GM18505 (cell line): ENCODE measurements at regions not wholly inside any gene's neighbourhood (a gene's known extent, or its start where the extent isn't known, plus 50 kb on each side); places are given as distances from the start of the nearest gene placed in this dataset.

Experiments
- ATAC-seq: cut with Tn5 transposase; IDR thresholded peaks from one replicate; pipeline ENCODE4 v1.9.1; 2021; ENCODE audit not compliant: unreplicated experiment
- POLR2A ChIP-seq: IDR thresholded peaks from 4 replicates; pipeline ENCODE4 v1.6.1; 2011; ENCODE audit warnings: borderline replicate concordance; ENCODE audit not compliant: insufficient read depth, insufficient read length; ENCODE audit errors: extremely low read depth

DNA sequence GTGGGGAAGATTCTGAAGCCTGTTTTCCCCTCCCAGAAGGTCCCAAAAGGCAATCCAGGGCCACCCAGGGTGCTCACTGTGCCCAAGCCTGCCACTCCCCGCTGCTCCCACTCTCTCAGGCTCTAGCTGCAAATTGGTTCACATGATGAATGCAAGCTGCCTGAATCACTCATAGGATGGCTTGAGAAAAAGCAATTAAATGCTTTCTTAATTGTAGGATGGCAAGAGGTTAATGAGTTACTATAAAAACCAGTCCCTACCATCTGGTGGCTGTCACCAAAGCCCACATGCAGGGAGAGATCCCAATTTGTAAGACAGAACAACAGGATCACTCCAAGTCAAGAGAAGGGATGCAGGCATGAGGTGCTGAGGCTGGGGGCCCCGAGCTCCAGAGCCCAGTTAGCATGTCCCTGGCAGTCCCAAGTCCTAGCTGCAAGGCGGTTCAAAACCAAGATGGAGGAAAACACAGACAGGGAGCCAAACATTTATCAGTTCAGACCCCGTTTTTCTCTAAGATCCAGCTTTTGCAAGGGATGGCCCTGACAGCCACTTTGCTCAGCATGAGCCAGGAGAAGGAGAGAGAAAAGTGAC, 207.1 kb downstream of the UACA start:
- no peak for TF ChIP-seq POLR2A

DNA sequence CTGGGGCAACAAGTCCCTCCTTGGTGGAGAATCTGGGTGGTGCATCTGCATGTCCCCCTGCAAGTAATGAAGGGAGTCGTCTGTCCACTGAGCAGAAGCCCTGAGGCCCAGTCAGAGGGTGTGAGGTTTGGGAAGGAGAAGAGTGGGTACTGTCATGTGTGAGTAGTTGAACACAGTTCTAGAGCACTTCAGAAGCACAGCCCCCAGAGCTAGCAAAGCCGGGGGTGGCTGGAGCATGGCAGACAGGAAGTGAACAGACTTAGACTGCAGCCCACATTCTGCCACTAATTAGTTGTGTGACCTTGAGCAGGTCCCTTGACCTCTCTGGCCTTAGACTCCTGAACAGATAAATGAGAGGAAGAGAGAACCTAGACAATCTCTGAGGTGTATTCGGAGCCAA, 207.6 kb downstream of the UACA start:
- ATAC-seq: no peak
- TF ChIP-seq POLR2A: no peak

More for the DNA sequence above, 207.1 kb downstream of the UACA start:
- ATAC-seq: no peak

DNA sequence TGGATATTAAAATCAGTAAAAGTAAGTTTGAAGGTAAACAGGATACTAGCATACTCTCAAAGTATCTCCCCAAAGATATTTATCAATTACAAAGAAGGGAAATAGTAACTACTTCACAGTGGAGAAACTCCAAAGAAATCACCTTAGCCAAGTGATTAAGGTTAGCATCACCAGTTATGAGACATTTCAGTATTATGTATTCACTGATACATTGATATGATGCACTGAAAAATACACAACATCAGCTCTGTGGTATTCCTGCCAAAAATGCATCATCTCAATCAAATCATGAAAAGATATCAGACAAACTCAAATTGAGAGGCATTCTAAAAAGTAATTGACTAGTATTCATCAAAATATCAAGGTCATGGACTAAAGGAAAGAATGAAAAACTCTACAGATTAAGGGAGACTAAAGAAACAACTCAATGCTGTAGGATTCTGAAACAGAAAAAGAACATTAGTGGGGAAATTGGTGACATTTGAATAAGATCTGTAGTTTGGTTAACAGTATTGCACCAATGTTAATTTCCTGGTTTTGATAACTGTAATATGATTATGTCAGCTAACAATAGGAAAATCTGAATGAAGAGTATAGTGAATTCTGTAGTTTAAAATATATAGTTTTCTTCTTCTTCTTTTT, 215.4 kb downstream of the UACA start:
- no peak for ATAC-seq
- TF ChIP-seq POLR2A: no peak

DNA sequence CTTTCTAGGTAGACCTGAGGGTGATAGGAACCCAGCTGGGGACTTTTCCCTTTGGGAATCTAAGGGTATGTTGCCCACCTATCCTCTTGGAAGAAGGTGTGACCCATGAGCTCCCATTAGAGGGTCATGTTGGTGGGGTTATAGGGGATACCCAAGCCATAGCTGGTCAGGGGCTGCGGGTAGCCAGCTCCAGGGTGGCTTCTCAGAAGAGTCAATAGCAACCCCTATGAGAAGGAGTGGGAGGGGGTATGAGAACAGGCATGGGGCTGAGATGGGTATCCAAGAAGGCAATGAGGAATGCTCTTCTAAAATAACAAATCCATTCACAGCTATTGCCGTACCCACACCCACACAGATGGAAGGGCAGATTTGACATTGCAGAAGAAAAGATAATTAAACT, 217.8 kb downstream of the UACA start:
- ATAC-seq: no peak
- TF ChIP-seq POLR2A: no peak

DNA sequence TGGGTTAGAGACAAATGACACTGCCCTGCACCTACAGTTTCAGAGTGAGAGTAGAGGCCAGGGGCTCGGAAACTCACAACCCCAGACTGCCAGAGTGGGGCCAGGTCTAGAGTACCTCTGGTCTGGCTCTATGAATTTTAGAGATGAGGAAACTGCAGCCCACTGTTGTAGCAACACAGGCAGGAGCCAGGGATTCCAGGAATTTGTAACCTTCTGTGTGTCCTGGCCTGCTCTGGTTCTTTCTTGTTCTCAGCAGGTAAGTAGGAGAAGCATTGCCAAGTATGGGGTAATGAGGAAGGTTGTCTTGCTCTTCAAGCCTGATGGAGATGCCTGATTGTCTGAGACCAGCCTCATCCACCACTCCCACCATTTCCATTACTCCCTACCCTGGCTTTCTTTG, 221.8 kb downstream of the UACA start:
- ATAC-seq: no peak
- no peak for TF ChIP-seq POLR2A

DNA sequence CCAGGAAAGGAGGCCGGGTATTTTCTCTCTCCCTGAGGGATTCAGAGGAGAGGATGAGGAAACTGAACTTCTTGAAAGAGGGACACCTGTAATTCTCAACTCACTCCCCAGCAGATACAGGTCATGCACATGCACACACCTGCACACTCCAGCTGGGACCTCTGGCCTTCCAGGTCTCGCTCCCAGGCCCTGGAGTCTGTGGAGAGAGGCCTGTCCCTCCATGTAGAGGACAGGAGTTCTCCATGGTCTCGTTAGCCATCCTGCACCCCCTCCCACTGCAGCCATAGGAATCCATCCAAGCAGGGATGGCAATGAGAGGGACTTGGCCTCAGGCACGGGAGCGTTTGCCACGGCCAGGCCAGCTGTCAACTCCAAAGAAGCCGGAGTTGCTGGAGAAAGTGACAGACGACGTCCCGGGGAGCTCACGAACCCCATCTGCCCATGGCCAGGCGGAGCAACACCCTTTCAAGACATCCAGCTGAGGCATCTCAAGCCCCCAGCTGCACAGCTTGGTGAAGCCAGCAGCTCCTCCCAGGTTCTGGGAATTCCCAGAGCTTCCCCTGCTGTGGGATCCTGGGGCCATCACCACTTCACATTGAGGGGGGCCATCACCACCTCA, 223.3 kb downstream of the UACA start:
- ATAC-seq: no peak
- TF ChIP-seq POLR2A: no peak

DNA sequence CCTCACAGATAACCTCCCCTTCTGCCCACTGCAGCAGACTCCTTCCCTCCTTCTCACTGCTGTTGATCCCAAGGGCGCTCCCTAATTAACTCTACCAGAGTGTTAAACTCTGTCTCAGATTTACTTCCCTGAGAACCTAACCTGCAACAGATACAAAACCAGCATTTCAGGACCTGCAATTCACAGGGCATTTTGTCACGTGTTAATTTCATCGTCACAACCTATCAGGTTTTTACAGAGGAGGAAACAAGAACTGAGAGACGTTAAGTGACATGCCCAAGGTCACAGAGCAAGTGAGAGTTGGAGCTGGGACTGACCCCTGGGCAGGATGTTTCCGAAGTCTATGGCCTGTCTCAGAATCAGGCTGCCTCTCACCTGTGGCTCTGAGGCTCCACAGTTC, 223.9 kb downstream of the UACA start:
- TF ChIP-seq POLR2A: no peak
- no peak for ATAC-seq

DNA sequence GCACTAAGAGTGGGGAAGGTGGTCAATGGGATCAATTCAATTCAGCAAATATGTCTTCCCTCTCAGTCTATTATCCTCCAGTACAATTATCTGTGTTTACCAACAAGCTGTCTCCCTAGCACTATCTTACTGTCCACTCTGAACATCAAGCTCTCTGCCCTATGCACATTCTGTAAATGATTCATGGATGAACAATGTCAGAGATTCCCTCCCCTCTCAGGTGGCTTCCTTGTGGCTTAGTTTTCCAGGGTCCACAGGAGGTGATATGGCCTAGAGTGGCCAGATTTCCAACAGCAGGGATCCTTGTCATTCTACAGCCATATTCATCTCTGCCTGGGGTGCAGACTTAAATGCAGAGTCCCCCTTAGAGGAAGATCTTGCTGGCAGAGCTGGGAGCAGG, 225.1 kb downstream of the UACA start:
- no peak for ATAC-seq

DNA sequence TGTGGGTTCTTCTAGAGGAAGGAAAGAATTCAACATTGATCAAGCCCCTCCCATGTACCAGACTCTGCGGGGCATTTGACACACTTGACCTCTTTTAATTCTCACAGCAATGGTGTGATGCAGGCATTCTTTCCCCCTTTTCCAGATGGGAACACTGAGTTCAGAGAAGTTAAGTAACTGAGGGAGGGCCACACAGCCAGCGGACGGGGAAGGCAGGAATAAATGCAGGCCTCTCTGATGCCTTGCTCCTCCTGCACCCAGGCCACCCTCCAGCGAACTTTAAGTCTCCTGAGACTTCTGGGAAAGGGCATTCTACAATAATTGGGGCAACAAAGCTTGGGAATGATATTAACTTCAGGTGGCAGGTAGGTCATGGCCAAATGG, 227.4 kb downstream of the UACA start:
- no peak for ATAC-seq

More for the DNA sequence above, 225.1 kb downstream of the UACA start:
- TF ChIP-seq POLR2A: no peak

DNA sequence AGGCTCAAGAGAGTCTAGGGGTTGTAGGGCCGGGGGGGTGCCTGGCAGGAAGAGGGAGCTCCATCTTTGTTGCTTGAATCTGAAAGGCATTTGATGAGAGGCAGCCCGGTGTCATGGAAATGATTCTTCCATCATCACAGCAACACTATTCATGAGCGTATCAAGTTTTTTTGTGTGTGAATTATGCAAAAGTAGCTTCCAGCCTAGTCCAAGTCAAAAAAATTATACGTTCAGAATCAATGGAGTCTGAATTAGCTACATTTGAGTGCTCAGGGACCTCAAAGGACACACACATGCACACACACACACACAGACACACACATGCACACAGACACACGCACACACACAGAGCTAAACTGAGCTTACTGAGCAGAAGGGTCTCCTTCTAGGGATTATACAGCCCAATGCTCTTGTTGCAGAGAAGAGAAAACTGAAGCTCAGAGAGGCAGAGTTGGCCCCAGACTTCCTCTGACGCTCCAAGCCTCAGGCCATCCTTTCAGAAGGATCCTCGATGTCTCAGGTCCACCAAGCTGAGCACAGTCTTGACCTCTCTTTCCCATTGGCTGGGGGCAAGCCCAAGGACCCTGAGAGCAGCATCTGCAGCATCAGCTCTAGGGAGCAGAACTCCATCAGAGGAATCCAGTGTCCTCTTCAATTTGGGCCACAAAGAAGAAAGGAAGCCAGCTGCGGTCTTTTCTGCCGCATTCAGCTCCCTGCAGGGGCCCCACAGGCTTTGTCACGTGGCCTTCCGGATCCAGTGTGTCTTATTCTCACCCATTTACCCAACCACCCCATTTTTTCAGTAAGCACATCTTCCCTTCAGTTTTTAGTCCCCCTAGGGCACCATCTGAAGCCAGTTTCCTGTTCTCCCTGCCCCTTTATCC, 228.0 kb downstream of the UACA start:
- ATAC-seq: no peak
- TF ChIP-seq POLR2A: no peak

More for the DNA sequence above, 227.4 kb downstream of the UACA start:
- TF ChIP-seq POLR2A: no peak

DNA sequence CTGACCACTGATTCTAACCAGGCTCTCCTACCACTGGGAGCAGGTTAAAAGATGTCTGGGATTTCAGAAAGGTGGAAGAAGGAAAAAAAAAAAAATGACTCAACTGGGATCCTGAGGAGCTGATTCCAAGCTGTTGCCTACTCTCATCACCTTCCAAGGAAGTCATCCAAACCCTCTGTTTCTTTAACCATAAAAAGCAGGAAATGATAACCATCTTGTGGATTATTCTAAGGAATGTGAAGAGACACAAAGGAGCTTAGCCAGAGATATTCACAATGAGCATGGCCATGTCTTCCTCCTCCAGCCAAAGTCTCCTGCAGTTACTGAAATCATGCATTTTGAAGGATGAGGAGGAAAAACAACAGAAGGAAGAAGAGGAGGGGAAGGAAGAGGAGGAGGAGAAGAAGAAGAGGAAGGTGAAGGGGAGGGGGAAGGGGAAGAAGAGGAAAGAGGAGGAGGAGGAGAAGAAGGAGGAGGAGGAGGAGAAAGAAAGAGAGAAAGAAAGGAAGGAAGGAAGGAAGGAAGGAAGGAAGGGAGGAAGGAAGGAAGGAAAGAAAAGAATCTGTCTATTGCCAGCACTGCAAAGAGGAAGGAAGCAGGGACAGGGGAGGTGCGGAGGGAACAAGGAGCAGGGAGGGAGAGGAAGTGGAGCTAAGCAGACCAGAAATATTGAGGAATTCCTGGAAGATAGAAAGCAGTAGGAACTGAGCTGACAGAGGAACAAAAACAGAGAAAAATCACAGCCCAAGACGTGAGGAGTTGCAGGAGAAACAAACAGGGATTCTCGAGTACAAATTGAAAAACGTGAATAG, 229.2 kb downstream of the UACA start:
- ATAC-seq: no peak
- no peak for TF ChIP-seq POLR2A

DNA sequence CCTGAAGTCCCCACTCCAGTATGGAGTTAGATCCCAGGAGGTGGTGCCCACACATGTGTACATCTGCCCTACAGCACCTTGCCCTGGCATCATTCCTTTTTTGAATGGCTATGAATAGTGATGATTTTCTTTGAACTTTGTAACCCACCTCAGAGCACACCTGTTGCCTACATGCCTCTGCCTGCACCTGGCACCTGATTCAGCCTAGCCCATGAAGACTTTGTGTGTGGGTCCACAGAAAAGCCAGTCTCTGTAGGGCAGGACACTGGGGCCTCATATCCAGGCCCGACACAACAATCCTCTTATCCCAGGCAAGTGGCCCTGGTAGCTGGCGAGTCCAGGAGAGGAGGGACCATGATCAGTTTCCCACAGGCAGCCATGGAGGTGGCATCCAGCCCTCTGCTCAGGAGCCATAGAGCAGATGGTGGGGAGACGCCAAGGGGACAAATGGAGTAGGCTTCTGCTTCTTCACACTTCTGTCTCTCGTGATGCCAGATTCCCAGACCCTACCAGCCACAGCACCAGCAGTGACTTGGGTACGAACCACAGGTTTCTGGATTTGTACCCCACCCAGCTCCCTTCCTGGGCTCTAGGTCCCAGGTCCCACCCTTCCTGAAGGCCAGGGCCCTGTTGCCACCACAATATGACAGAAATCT, 230.7 kb downstream of the UACA start:
- no peak for ATAC-seq
- TF ChIP-seq POLR2A: no peak
